K562 (cell line): ENCODE measurements at regions not wholly inside any gene's neighbourhood (a gene's known extent, or its start where the extent isn't known, plus 50 kb on each side); places are given as distances from the start of the nearest gene placed in this dataset.

Source experiments
- CLOCK ChIP-seq: fragments of 250-450 bp; sonication (Bioruptor Pico); IDR thresholded peaks from 2 replicates; pipeline ENCODE4 v1.4.0; 2020; ENCODE audit warnings: mild to moderate bottlenecking, moderate library complexity, borderline replicate concordance
- HMG20B ChIP-seq: fragments of 250-450 bp; sonication (Bioruptor Pico); IDR thresholded peaks from 2 replicates; pipeline ENCODE4 v1.5.0; 2021; ENCODE audit warnings: mild to moderate bottlenecking
- LCOR ChIP-seq: sonication (generic); formaldehyde crosslinking; IDR thresholded peaks from 2 replicates; pipeline ENCODE4 v1.8.0; 2022; ENCODE audit warnings: mild to moderate bottlenecking, missing genetic modification reagents
- NCOR1 ChIP-seq: fragments of 450-650 bp; IDR thresholded peaks from 2 replicates; pipeline ENCODE4 v1.6.1; 2016; ENCODE audit warnings: mild to moderate bottlenecking, moderate library complexity
- PRPF4 ChIP-seq: fragments of 200-400 bp; formaldehyde crosslinking; IDR thresholded peaks from one replicate; pipeline ENCODE4 v1.6.1; 2017; ENCODE audit warnings: low read length, low read depth, mild to moderate bottlenecking; ENCODE audit not compliant: insufficient read depth, poor library complexity, severe bottlenecking
- SOX6 ChIP-seq: fragments of 450-650 bp; IDR thresholded peaks from 2 replicates; pipeline ENCODE4 v1.6.1; 2014; ENCODE audit warnings: mild to moderate bottlenecking
- STAT5A ChIP-seq: IDR thresholded peaks from 2 replicates; pipeline ENCODE4 v1.6.1; 2012; ENCODE audit warnings: low read length, inconsistent platforms, borderline replicate concordance
- TEAD1 ChIP-seq, 2 experiments: fragments of 450-650 bp in 1 of 2; sonication (generic) in 1 of 2; formaldehyde crosslinking; IDR thresholded peaks; 2 replicates each; pipeline versions ENCODE4 v1.4.0 to v1.8.0; 2020 to 2022; ENCODE audit warnings: mild to moderate bottlenecking in 2 of 2, missing genetic modification reagents in 1 of 2
- ZBTB33 ChIP-seq: sonication (generic); formaldehyde crosslinking; IDR thresholded peaks from 2 replicates; pipeline ENCODE4 v1.8.1; 2023; ENCODE audit warnings: mild to moderate bottlenecking, missing genetic modification reagents

- no peak for TF ChIP-seq ZBTB33 (CRISPR knock-in tag)
- TF ChIP-seq HMG20B (CRISPR knock-in tag), result no peak
- TF ChIP-seq STAT5A, result no peak
- TF ChIP-seq NCOR1, result no peak
- TF ChIP-seq SOX6, result no peak
- TF ChIP-seq LCOR (CRISPR knock-in tag), result no peak
- TF ChIP-seq PRPF4, result no peak
- TF ChIP-seq CLOCK, result no peak
- no peak for TF ChIP-seq TEAD1 (CRISPR knock-in tag; IDR thresholded peaks at IDR 0.05)
- TF ChIP-seq, all 486 proteins: peak for 0
Measured at GRCh38 chrX:94430091-94430490, 756.1 kb downstream of the FAM133A start (continued).
